Smooth muscle cell (in vitro differentiated cells): ENCODE measurements at regions not wholly inside any gene's neighbourhood (a gene's known extent, or its start where the extent isn't known, plus 50 kb on each side); places are given as distances from the start of the nearest gene placed in this dataset.
"Not testable (repeated sequence)": the region's sequence is repeated elsewhere in the genome, so short reads cannot be mapped to it uniquely, and the experiment has no call there.

Source experiments
- DNase-seq: peaks from one replicate; lab custom pipeline; 2025; ENCODE audit not compliant: unreplicated experiment; lab: John Stamatoyannopoulos, UW
- H2AFZ ChIP-seq: fragments of 200-600 bp; sonication (generic); 2 replicates; pipeline ENCODE4 v1.6.0; 2016; ENCODE audit warnings: antibody characterized with exemption, low read depth, mild to moderate bottlenecking
- H3F3A ChIP-seq: fragments of 200-600 bp; sonication (generic); 2 replicates; pipeline ENCODE4 v1.6.0; 2017; ENCODE audit warnings: antibody characterized with exemption, low read depth
- H3K27ac ChIP-seq: fragments of 200-600 bp; sonication (generic); 2 replicates; pipeline ENCODE4 v1.5.1; 2016; ENCODE audit warnings: low read depth, mild to moderate bottlenecking
- H3K27me3 ChIP-seq: fragments of 200-600 bp; sonication (generic); 2 replicates; pipeline ENCODE4 v1.6.1; 2016; ENCODE audit warnings: low read depth, mild to moderate bottlenecking
- H3K36me3 ChIP-seq: fragments of 200-600 bp; sonication (generic); 2 replicates; pipeline ENCODE4 v1.5.1; 2016; ENCODE audit warnings: low read depth
- H3K4me1 ChIP-seq: fragments of 200-600 bp; sonication (generic); 2 replicates; pipeline ENCODE4 v1.5.1; 2016; ENCODE audit warnings: low read depth
- H3K4me2 ChIP-seq: fragments of 200-600 bp; sonication (generic); 2 replicates; pipeline ENCODE4 v1.6.0; 2016; ENCODE audit warnings: mild to moderate bottlenecking
- H3K4me3 ChIP-seq: fragments of 200-600 bp; sonication (generic); 2 replicates; pipeline ENCODE4 v1.5.1; 2016; ENCODE audit warnings: mild to moderate bottlenecking
- H3K79me2 ChIP-seq: fragments of 200-600 bp; sonication (generic); 2 replicates; pipeline ENCODE4 v1.6.0; 2016; ENCODE audit warnings: low read depth, mild to moderate bottlenecking
- H3K9ac ChIP-seq: fragments of 200-600 bp; sonication (generic); 2 replicates; pipeline ENCODE4 v1.6.0; 2016; ENCODE audit warnings: low read depth
- H3K9me3 ChIP-seq: fragments of 200-600 bp; sonication (generic); replicated peaks from 2 replicates; pipeline ENCODE4 v1.5.1; 2016; ENCODE audit warnings: low read depth
- H4K20me1 ChIP-seq: fragments of 200-600 bp; sonication (generic); 2 replicates; pipeline ENCODE4 v1.6.0; 2016; ENCODE audit warnings: low read depth
- WGBS: methylation state at CpG from one replicate; pipeline ENCODE4 v1.1.7; 2016; ENCODE audit warnings: low lambda C conversion rate; 5-methylcytosine and 5-hydroxymethylcytosine counted together
- TF ChIP-seq, protein P1 (sequence below): fragments of 200-600 bp; sonication (generic); IDR thresholded peaks from 2 replicates; pipeline ENCODE4 v1.5.1; 2017; ENCODE audit warnings: borderline replicate concordance, mild to moderate bottlenecking, antibody characterized with exemption; ENCODE audit not compliant: insufficient read depth, poor library complexity, severe bottlenecking

DNA sequence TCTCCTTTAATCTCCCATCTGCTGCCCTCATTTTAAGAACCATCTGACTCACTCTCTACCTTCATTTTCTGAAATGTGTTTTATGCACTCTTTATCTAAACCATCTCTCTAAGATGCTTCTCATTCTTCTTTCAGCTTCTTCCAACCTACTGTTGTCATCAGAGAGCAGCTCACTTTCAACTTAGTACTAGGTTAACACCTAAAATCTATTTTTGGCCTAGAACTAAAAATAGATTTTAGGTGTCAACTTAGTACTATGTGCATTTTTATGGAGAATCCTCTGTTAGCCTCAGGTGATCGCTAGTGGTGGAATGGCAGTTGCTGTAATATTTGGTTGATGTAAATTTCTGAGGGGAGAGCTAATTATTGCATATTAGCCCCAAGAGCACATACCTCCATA lies 277.1 kb downstream of the KCNJ2 start:
- H3K27me3 ChIP-seq, result no peaks in the 10 kb centered on the region
- no peak overlapping the region for H3K4me2 ChIP-seq
- WGBS, result 83% methylated on average over 1 of the region's 1 CpG
- no peaks in the 10 kb centered on the region for H3K36me3 ChIP-seq
- H3K27ac ChIP-seq, result no peak overlapping the region
- no peak for DNase-seq
- no peaks in the 10 kb centered on the region for H3K4me1 ChIP-seq
- no peak overlapping the region for H2AFZ ChIP-seq
- no peaks in the 10 kb centered on the region for H3F3A ChIP-seq
- no peaks in the 10 kb centered on the region for H3K9me3 ChIP-seq
- TF ChIP-seq, protein P1, sequence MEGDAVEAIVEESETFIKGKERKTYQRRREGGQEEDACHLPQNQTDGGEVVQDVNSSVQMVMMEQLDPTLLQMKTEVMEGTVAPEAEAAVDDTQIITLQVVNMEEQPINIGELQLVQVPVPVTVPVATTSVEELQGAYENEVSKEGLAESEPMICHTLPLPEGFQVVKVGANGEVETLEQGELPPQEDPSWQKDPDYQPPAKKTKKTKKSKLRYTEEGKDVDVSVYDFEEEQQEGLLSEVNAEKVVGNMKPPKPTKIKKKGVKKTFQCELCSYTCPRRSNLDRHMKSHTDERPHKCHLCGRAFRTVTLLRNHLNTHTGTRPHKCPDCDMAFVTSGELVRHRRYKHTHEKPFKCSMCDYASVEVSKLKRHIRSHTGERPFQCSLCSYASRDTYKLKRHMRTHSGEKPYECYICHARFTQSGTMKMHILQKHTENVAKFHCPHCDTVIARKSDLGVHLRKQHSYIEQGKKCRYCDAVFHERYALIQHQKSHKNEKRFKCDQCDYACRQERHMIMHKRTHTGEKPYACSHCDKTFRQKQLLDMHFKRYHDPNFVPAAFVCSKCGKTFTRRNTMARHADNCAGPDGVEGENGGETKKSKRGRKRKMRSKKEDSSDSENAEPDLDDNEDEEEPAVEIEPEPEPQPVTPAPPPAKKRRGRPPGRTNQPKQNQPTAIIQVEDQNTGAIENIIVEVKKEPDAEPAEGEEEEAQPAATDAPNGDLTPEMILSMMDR, result no peak
- no peak overlapping the region for H3K4me3 ChIP-seq
- H4K20me1 ChIP-seq, result no peaks in the 10 kb centered on the region
- no peaks in the 10 kb centered on the region for H3K79me2 ChIP-seq
- no peak overlapping the region for H3K9ac ChIP-seq

DNA sequence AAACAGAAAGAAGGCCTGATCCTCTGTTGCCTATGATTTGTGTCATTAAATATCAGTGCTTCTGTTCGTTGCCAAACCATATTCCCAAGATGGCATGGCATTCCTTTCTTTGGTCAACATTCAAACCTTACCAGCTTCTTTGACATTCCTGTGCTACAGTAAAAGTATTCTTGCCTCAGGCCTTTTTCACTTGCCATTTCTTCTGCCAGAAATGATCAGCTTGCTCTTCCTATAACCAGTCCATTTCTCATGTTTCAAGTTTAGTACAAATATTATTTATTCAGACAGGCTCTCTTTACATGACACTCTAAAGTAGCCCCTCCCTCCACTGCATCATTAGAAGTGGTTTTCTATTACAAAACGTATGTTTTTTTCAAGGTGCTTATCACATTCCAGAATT lies 278.3 kb downstream of the KCNJ2 start:
- no peak overlapping the region for H3K4me2 ChIP-seq
- H3K27me3 ChIP-seq, result no peaks in the 10 kb centered on the region
- no peaks in the 10 kb centered on the region for H3F3A ChIP-seq
- H3K79me2 ChIP-seq, result no peaks in the 10 kb centered on the region
- no peaks in the 10 kb centered on the region for H3K36me3 ChIP-seq
- H3K4me3 ChIP-seq, result no peak overlapping the region
- WGBS, result 67% methylated on average over 2 of the region's 2 CpGs
- H3K9me3 ChIP-seq, result no peaks in the 10 kb centered on the region
- TF ChIP-seq, protein P1, result no peak
- no peak overlapping the region for H3K9ac ChIP-seq
- H4K20me1 ChIP-seq, result no peaks in the 10 kb centered on the region
- no peak overlapping the region for H2AFZ ChIP-seq
- no peak overlapping the region for H3K27ac ChIP-seq
- no peak for DNase-seq
- no peaks in the 10 kb centered on the region for H3K4me1 ChIP-seq

DNA sequence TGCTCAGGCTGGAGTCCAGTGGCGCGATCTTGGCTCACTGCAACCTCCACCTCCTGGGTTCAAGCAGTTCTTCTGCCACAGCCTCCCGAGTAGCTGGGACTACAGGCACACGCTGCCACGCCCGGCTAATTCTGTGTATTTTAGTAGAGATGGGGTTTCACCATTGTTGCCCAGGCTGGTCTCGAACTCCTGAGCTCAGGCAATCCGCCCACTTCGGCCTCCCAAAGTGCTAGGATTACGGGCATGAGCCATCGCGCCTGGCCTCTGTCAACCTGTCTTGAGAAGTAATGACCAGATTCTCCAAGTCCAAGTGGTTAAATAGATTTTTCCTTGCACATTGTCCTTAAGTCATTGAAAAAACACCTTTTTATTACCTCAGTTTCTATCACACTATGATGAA lies 283.7 kb downstream of the KCNJ2 start:
- 93% methylated on average over 12 of the region's 12 CpGs for WGBS

DNA sequence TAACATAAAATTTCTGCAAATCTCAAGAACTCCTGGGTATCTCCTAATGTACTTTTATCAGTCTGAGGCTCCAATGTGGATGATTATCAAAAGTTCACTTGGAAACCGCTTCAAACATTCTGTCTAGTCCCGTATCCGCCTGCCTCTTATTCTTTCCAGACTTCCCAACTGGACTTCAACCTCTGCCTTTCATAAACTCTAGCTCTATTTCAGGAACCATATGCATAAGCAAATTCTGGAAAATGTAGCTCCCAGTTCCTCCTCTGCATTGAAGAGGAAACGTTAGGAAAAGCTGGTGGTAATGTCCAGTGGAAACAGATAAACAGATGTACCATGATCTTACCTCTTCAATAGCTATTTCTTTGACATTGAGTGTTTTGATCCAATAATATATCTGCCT lies 285.0 kb downstream of the KCNJ2 start:
- Histone ChIP-seq H4K20me1 (no peaks in the 10 kb centered on the region), H3K4me3 (no peak overlapping the region), H3K4me1 (no peaks in the 10 kb centered on the region), H2AFZ (no peak overlapping the region), H3K27ac (no peak overlapping the region), H3K4me2 (no peak overlapping the region), H3K27me3 (no peaks in the 10 kb centered on the region), H3K36me3 (no peaks in the 10 kb centered on the region), H3F3A (no peaks in the 10 kb centered on the region), H3K79me2 (no peaks in the 10 kb centered on the region), H3K9me3 (no peaks in the 10 kb centered on the region), H3K9ac (no peak overlapping the region)
- DNase-seq, result no peak
- 86% methylated on average over 4 of the region's 4 CpGs for WGBS
- TF ChIP-seq, protein P1, result no peak

More for the DNA sequence above, 283.7 kb downstream of the KCNJ2 start:
- H3K36me3 ChIP-seq, H3K4me1 ChIP-seq, DNase-seq, H3K4me2 ChIP-seq, H4K20me1 ChIP-seq, H2AFZ ChIP-seq, H3K9me3 ChIP-seq, H3K79me2 ChIP-seq, H3K27me3 ChIP-seq, H3K4me3 ChIP-seq, H3K27ac ChIP-seq, H3F3A ChIP-seq, H3K9ac ChIP-seq: not testable (repeated sequence)
